ENCODE measurements at regions not wholly inside any gene's neighbourhood (a gene's known extent, or its start where the extent isn't known, plus 50 kb on each side); places are given as distances from the start of the nearest gene placed in this dataset.

GRCh38 chr7:46212425-46213153, 291.5 kb upstream of the IGFBP3 start:
- no peaks in the 10 kb centered on the region for H3K9me3 ChIP-seq (ENCODE audit: control insufficient read depth in 1 of 2, insufficient read depth in 1 of 2, low read depth in 1 of 2, low read length in 2 of 2)
- H3K4me1 ChIP-seq (ENCODE audit: control insufficient read depth in 1 of 2, insufficient read depth in 2 of 2, low read length in 2 of 2): no peaks in the 10 kb centered on the region
- POLR2A ChIA-PET: no interaction called here
- ATAC-seq (no peak), DNase-seq (ENCODE audit: low read depth, low spot score) (no peak)
- no peak overlapping the region for H3K9ac ChIP-seq (ENCODE audit: low read length)
- H3K36me3 ChIP-seq (ENCODE audit: control insufficient read depth in 1 of 2, insufficient read depth in 2 of 2, low read length in 2 of 2): no peaks in the 10 kb centered on the region
- H3K4me3 ChIP-seq (replicated peaks in 1 of 2; ENCODE audit: low read depth in 1 of 2, low read length in 2 of 2): no peak overlapping the region
- CTCF ChIA-PET: no interaction called here
- no peak overlapping the region for H2AFZ ChIP-seq (ENCODE audit: low read depth, low read length, poor library complexity, severe bottlenecking)
- no TSS peak for BruUV-seq (replicated peaks)
- H4K20me1 ChIP-seq (ENCODE audit: insufficient read depth): no peaks in the 10 kb centered on the region
- no peaks in the 10 kb centered on the region for H3K9me2 ChIP-seq (ENCODE audit: insufficient read depth)
- no peak for TF ChIP-seq SRF (IDR thresholded peaks at IDR 0.05; ENCODE audit: low read depth)
- no peak for TF ChIP-seq ZBTB33 (IDR thresholded peaks at IDR 0.05; ENCODE audit: extremely low read depth, insufficient replicate concordance, low read length)
- no peak for TF ChIP-seq ATF3 (IDR thresholded peaks at IDR 0.05)
- no peak for TF ChIP-seq REST (IDR thresholded peaks at IDR 0.05; ENCODE audit: low read depth)
- no peak for TF ChIP-seq CTCF (IDR thresholded peaks at IDR 0.05 in 2 of 3, conservative IDR thresholded peaks at IDR 0.05 in 1 of 3; ENCODE audit: borderline replicate concordance in 1 of 3, insufficient read depth in 1 of 3, low read depth in 2 of 3, low read length in 2 of 3)
- TF ChIP-seq ZFX (IDR thresholded peaks at IDR 0.05): no peak
- TF ChIP-seq MAX (IDR thresholded peaks at IDR 0.05): no peak
- no peaks in the 10 kb centered on the region for H3K27me3 ChIP-seq (ENCODE audit: insufficient read depth, low read length)
- intact Hi-C loops (cut with micrococcal nuclease): no loop called here
- H3K4me2 ChIP-seq (ENCODE audit: low read length): no peak overlapping the region
- no peak overlapping the region for H3K27ac ChIP-seq (ENCODE audit: low read depth, low read length)
- RAD21 ChIA-PET (ENCODE audit: low non-redundant PET in 1 of 2, low total read pairs in 2 of 2, uncharacterized antibody in 2 of 2, unreplicated experiment in 2 of 2): no interaction called here
- no peaks in the 10 kb centered on the region for H3K79me2 ChIP-seq (ENCODE audit: insufficient read depth, low read length)
